Endothelial cell of umbilical vein (primary cell): ENCODE measurements at regions not wholly inside any gene's neighbourhood (a gene's known extent, or its start where the extent isn't known, plus 50 kb on each side); places are given as distances from the start of the nearest gene placed in this dataset.

Source experiments
- BruUV-seq: library from RNA; stranded (reverse); fragments of 400-500 nt; replicated peaks from 2 replicates; lab custom pipeline; 2021; lab: Mats Ljungman, UMichigan
- CTCF ChIA-PET: fragments of 300-600, 350-600 bp; sonication (Branson Sonifier 250); formaldehyde crosslinking; loops from one replicate; lab custom pipeline; 2021; ENCODE audit warnings: antibody characterized with exemption, inconsistent platforms; lab: Charles Lee
- POLR2A ChIA-PET: fragments of 300-600, 350-600 bp; sonication (Branson Sonifier 250); formaldehyde crosslinking; loops from one replicate; lab custom pipeline; 2021; ENCODE audit warnings: antibody characterized with exemption, inconsistent platforms; lab: Charles Lee
- DNase-seq: peaks from one replicate; pipeline ENCODE4 v3.0.0-alpha.2; 2011; ENCODE audit warnings: low read depth, low spot score
- FAIRE-seq: peaks from 2 replicates; lab custom pipeline; 2011; peaks lifted over from hg19 to GRCh38; lab: Jason Lieb, UNC
- H2AFZ ChIP-seq: 2 replicates; pipeline ENCODE4 v1.6.0; 2012; ENCODE audit warnings: low read depth, low read length, control low read depth, inconsistent platforms
- H3K27ac ChIP-seq: 2 replicates; pipeline ENCODE4 v1.5.1; 2011; ENCODE audit warnings: low read depth, mild to moderate bottlenecking, control low read depth, low read length, moderate library complexity; ENCODE audit not compliant: insufficient read depth
- H3K27me3 ChIP-seq, 2 experiments: 2 replicates each; pipeline versions ENCODE4 v1.6.0 to v1.6.1; 2011; ENCODE audit warnings: low read length in 2 of 2, mixed read lengths in 1 of 2; ENCODE audit not compliant: control insufficient read depth in 2 of 2, insufficient read depth in 2 of 2
- H3K36me3 ChIP-seq, 2 experiments: 2 replicates in 1 of 2; 3 replicates in 1 of 2; pipeline ENCODE4 v1.5.1; 2011; ENCODE audit warnings: low read length in 2 of 2, mild to moderate bottlenecking in 1 of 2, moderate library complexity in 1 of 2; ENCODE audit not compliant: control insufficient read depth in 2 of 2, insufficient read depth in 2 of 2; ENCODE audit errors: extremely low read depth in 1 of 2
- H3K4me1 ChIP-seq: 3 replicates; pipeline ENCODE4 v1.5.1; 2011; ENCODE audit warnings: mild to moderate bottlenecking, low read length; ENCODE audit not compliant: control insufficient read depth, insufficient read depth; ENCODE audit errors: extremely low read depth
- H3K4me2 ChIP-seq: 2 replicates; pipeline ENCODE4 v1.6.1; 2011; ENCODE audit warnings: low read length, control low read depth, mixed read lengths; ENCODE audit not compliant: insufficient read depth
- H3K4me3 ChIP-seq, 3 experiments: fragments of 200-600 bp in 1 of 3; sonication (generic), shearing (Covaris generic) in 1 of 3; replicated peaks in 1 of 3; 2 replicates each; pipeline ENCODE4 v1.5.1; 2011 to 2016; ENCODE audit warnings: control low read depth in 3 of 3, low read length in 3 of 3, mild to moderate bottlenecking in 2 of 3, inconsistent platforms in 1 of 3, low read depth in 1 of 3, moderate library complexity in 1 of 3; ENCODE audit not compliant: insufficient read depth in 1 of 3
- H3K79me2 ChIP-seq: 2 replicates; pipeline ENCODE4 v1.6.0; 2012; ENCODE audit warnings: low read length, inconsistent platforms; ENCODE audit not compliant: control insufficient read depth, insufficient read depth
- H3K9ac ChIP-seq: replicated peaks from 2 replicates; pipeline ENCODE3; 2011; ENCODE audit warnings: low read length, control low read depth; ENCODE audit not compliant: insufficient read depth; ENCODE audit errors: extremely low read depth
- H3K9me1 ChIP-seq: replicated peaks from 3 replicates; pipeline ENCODE4 v1.6.0; 2011; ENCODE audit warnings: mild to moderate bottlenecking, low read length; ENCODE audit not compliant: control insufficient read depth, insufficient read depth; ENCODE audit errors: extremely low read depth
- H3K9me3 ChIP-seq: replicated peaks from 2 replicates; pipeline ENCODE4 v1.5.1; 2012; ENCODE audit warnings: low read length, inconsistent platforms; ENCODE audit not compliant: control insufficient read depth, insufficient read depth
- H4K20me1 ChIP-seq: replicated peaks from 2 replicates; pipeline ENCODE3; 2011; ENCODE audit warnings: mild to moderate bottlenecking, low read length; ENCODE audit not compliant: control insufficient read depth, insufficient read depth; ENCODE audit errors: extremely low read depth
- EZH2 ChIP-seq: IDR thresholded peaks from 2 replicates; pipeline ENCODE4 v1.6.1; 2012; ENCODE audit warnings: borderline replicate concordance, low read depth, mild to moderate bottlenecking, moderate library complexity, low read length, inconsistent platforms; ENCODE audit not compliant: severe bottlenecking
- GATA2 ChIP-seq: IDR thresholded peaks from 2 replicates; pipeline ENCODE4 v1.7.0; 2011; ENCODE audit warnings: low read depth, mild to moderate bottlenecking, moderate library complexity, mixed read lengths, low read length; ENCODE audit not compliant: insufficient read length, insufficient read depth
- JUN ChIP-seq: IDR thresholded peaks from 2 replicates; pipeline ENCODE4 v1.6.1; 2011; ENCODE audit warnings: borderline replicate concordance, low read depth; ENCODE audit not compliant: insufficient read length, insufficient read depth
- MYC ChIP-seq: IDR thresholded peaks from one replicate; pipeline ENCODE4 v1.6.1; 2011; ENCODE audit warnings: mild to moderate bottlenecking, low read depth, low read length
- POLR2A ChIP-seq: IDR thresholded peaks from 2 replicates; pipeline ENCODE4 v1.6.1; 2012; ENCODE audit warnings: low read depth, mild to moderate bottlenecking, control low read depth, low read length
- POLR2AphosphoS5 ChIP-seq: IDR thresholded peaks from 2 replicates; pipeline ENCODE4 v1.6.1; 2012; ENCODE audit warnings: low read depth, mild to moderate bottlenecking, control low read depth, low read length, moderate library complexity; ENCODE audit not compliant: insufficient read depth
- dilution Hi-C: fragments of 300-500 bp; cut with MboI; formaldehyde crosslinking; loops from one replicate; pipeline ENCODE4 v1.15.0; 2019; ENCODE audit warnings: low sequenced_read_pairs; ENCODE audit not compliant: extremely low pct_ligation_motif_present
- intact Hi-C: fragments of 100-400 bp; cut with micrococcal nuclease; formaldehyde crosslinking; loops from one replicate; pipeline ENCODE4 v1.10.0; 2022

DNA sequence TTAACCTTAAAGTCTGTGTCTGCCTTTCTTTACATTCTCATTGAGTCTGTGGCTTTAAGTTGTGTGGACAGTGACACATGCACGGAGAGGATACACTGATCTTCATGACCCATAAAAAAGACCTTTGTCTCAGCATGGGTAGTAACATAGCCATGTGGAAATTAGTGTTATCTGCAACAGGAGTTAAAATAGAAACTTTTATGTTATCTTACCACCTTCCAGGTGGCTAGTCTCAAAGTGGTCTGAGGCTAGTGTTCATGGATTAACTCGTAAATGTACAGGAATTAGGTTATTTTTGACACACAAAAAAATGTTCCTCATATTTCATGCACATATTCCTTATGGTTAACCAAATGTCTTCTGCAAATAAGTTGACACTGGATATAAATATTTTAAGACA is 607.0 kb downstream of the ISL1 start:
- dilution Hi-C loops (no loop called here), intact Hi-C loops (no loop called here)
- Histone ChIP-seq H4K20me1 (no peaks in the 10 kb centered on the region), H3K27ac (no peak overlapping the region), H3K4me3 (no peak overlapping the region), H3K79me2 (no peaks in the 10 kb centered on the region), H3K9me1 (no peaks in the 10 kb centered on the region), H3K36me3 (no peaks in the 10 kb centered on the region), H3K9ac (no peak overlapping the region), H3K4me2 (no peak overlapping the region), H3K9me3 (no peaks in the 10 kb centered on the region), H3K27me3 (no peaks in the 10 kb centered on the region), H2AFZ (no peak overlapping the region), H3K4me1 (no peaks in the 10 kb centered on the region)
- DNase-seq (no peak), FAIRE-seq (no peak)
- POLR2A ChIA-PET = no interaction called here
- CTCF ChIA-PET = interaction anchor here (0.7 kb wide), 1 partner anchor 1033 kb away, joined by 3 read pairs; no protein-coding TSS in a partner anchor
- no peak for TF ChIP-seq JUN
- TF ChIP-seq GATA2 = no peak
- TF ChIP-seq MYC = no peak
- no peak for TF ChIP-seq POLR2AphosphoS5
- TF ChIP-seq POLR2A = no peak
- no TSS peak for BruUV-seq

DNA sequence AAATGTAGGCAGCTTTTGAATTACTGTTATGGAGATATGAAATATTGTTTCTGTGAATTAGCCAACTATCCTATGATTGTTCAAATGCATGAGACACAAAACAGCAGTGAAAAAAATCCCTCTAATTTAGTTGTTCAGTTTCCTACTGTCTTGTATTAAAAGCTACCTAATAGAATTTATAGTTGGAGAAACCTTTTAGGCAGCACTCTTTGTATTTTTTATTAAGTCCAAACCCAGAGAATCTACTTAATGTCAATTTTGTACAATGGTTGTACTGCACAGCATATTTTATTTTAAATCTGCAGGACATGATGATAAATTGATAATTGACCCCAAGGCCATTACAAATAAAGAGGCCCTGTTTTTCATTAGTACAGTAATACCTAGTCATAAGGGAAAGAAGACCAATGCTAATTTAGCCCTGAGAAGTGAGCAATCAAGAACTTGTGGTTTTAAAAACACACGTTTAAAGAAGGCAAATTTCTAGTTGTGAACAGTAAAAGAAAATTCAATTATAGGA is 607.5 kb downstream of the ISL1 start:
- ChIA-PET POLR2A (no interaction called here), CTCF (interaction anchor here (0.7 kb wide), 1 partner anchor 1033 kb away, joined by 3 read pairs; no protein-coding TSS in a partner anchor)
- dilution Hi-C loops = no loop called here
- H3K36me3 ChIP-seq = no peaks in the 10 kb centered on the region
- no peaks in the 10 kb centered on the region for H4K20me1 ChIP-seq
- DNase-seq (no peak), FAIRE-seq (no peak)
- H3K27me3 ChIP-seq = no peaks in the 10 kb centered on the region
- no peaks in the 10 kb centered on the region for H3K79me2 ChIP-seq
- no peak for TF ChIP-seq EZH2
- H3K4me3 ChIP-seq = no peak overlapping the region
- no peak overlapping the region for H3K9ac ChIP-seq
- no TSS peak for BruUV-seq
- no peak overlapping the region for H2AFZ ChIP-seq
- H3K4me1 ChIP-seq = no peaks in the 10 kb centered on the region
- H3K27ac ChIP-seq = no peak overlapping the region
- no peak overlapping the region for H3K4me2 ChIP-seq
- intact Hi-C loops = no loop called here
- no peaks in the 10 kb centered on the region for H3K9me3 ChIP-seq
- H3K9me1 ChIP-seq = no peaks in the 10 kb centered on the region
